HG03575 (cell line): ENCODE measurements at regions not wholly inside any gene's neighbourhood (a gene's known extent, or its start where the extent isn't known, plus 50 kb on each side); places are given as distances from the start of the nearest gene placed in this dataset.
"Not testable (repeated sequence)": the region's sequence is repeated elsewhere in the genome, so short reads cannot be mapped to it uniquely, and the experiment has no call there.

Experiments
- ATAC-seq: cut with Tn5 transposase; IDR thresholded peaks from one replicate; pipeline ENCODE4 v1.9.1; 2021; ENCODE audit not compliant: unreplicated experiment, insufficient number of reproducible peaks, low FRiP score; ENCODE audit errors: extremely low read depth

DNA sequence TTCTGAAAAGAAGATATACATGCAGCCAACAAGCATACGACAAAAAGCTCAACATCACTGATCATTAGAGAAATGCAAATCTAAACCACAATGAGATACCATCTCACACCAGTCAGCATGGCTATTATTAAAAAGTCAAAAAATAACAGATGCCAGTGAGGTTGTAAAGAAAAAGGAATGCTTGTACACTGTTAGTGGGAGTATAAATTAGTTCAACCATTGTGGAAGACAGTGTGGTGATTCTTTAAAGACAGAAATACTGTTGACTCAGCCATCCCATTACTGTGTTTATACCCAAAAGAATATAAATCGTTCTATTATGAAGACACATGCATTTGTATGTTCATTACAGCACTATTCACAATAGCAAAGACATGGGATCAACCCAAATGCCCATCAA, 221.1 kb upstream of the GADL1 start:
- not testable (repeated sequence) for ATAC-seq

DNA sequence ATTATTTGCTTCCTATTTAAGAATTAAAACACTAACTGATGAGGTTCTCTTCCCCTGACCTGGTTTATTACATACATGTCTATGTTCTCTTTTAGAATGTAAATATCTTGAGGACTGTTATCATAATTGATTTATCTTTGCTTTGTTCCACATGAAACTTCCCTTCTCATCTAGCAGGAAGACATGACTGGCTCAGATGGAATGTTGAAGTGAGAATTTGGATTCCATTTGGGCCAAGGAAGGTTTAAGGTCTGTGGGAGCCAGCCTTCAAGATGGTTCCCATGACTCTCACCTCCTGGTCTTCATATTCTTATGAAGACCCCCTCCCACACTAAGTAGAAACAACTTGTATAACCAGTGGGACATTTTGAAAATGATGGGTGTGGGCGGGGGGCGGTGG, 222.2 kb upstream of the GADL1 start:
- ATAC-seq = no peak

DNA sequence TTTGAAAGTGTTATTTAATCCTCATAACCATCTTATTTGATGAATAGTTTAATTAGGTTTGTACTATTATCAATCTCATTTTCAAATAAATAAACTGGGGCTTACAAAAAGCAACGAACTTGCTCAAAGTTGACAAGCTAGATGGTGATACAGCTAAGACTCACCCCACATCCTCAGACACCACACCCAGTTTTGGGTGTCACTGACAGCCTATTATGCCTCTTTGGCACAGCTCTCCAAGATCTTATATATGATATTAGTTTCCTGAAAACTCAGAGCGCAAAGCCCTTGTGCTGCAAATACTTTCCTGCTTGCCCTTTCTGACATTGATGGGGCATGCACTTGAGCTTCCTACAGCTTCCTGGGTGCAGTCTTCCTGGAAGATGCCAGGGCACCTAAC, 223.4 kb upstream of the GADL1 start:
- no peak for ATAC-seq

DNA sequence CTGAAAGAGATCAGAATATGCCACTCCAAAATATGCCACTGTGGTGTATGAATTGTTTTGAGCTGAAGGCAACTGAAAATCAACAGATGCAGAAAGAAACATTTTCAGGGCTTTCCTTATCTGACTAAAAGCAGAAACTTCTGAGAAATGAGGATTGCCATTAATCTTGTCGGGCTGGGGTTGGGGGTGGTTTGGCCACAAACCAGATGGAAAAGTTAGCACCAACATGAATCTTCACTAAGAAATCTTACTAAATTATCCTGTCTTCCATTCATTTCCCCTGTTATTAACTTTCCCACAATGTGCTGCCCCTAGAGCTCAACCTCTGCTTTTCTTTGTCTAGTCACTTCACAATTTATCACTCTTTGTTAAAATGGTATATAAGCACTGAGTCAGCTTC, 229.9 kb upstream of the GADL1 start:
- no peak for ATAC-seq

DNA sequence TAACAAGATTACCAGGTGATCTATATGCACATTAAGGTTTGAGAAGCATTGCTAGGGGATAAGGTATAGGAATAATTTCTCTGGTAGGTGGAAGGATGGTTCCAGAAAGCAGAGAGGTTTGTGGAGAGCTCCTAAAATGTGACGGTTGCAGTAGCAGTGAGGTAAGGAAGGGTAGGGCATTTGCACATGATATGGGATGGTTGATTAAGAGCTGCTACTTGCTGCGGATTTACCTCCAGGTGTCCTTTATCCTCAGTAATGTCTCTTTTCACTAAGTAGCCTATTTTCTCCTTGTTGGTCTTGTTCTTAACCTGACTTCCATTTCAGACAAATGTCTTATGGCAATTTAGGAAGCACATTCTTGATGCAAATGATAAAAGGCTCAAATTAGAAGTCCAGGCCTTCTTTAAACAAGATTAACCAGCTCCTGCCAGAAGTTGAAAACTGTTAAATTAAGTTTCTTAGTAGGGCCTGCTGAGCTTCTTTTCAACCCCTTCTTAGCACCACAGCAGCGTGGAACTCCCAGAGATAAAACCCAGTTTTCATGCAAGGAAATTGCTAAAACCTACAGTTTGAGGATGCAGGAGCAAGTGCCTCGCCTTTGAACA, 231.1 kb upstream of the GADL1 start:
- ATAC-seq = no peak

DNA sequence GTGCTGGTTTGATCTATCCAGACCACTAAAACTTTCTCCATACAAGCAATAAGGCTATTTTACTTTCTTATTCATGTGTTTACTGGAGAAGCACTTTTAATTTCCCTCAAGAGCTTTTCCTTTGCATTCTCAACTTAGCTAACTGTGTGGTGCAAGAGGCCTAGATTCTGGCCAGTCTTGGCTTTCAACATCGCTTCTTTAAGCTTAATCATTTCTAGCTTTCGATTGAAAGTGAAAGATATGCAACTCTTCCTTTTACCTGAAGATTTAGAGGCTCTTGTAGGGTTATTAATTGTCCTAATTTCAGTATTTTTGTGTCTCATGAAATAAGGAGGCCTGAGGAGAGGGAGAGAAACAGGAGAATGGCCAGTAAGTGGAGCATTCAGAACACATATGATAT, 234.8 kb upstream of the GADL1 start:
- peak; percentile 37 for ATAC-seq

DNA sequence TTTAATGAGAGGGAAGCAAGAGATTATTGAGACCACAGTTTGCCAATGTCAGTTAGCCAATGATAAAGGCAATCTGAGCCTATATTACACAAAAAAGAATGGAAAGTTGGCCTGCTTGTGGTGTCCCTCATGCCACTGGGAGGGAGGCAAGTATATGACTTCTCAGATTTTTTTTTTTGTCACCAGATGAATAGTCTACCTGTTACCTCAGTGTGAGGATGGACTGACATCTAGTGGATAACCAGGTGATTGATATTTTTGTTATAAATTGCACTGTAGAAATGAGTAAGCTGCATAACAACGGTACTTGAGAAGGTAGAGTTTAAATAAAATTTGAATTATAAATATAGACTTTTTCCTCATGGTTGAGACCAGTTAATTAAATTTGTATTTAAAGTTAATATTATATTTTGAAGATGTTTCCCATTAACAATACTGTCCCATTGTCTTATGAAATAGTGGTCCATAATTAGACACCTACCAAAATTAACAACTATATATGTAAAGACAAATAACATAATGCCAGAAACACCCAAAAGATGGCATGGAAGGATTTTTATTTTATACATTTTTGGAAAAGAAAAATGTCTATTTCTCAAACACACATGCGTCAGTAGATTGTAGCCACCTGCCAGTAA, 237.8 kb upstream of the GADL1 start:
- ATAC-seq = no peak

DNA sequence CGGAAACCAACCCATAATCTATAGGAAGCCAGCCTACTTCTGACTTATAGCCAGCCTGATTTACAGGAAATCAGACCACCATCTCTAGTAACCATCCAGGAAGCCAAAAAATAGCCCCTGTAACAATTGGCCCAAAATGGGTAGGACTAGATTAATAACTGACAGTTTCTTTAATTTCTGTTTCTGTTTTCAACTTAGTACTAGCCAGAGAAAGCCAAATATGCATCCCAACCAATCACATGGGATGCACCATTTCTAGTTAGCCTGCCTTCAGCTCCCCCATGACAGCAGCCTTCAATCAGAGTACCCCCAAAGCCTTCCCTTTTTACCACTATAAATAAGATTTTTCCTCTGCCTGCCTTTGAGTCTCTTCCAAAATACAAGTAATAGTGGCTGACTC, 239.1 kb upstream of the GADL1 start:
- no peak for ATAC-seq

DNA sequence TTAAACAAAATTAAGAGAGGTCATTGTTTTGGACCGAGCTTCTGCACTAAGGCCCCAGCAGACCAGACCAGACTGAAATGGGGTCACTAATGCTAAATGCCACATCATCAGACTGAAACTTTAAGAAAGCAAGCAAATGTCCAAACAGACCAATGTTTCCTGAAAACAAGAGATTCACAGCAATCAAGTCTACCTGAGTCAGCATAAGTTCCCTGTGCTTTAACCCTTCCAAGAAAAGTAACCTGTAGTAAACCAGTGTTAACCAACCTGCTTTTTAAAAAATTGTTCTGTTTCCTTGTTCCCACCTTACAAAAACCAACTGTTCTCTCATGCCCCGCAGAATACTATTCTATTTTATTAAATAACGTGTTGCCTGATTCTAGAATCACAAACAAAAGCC, 241.1 kb upstream of the GADL1 start:
- no peak for ATAC-seq

DNA sequence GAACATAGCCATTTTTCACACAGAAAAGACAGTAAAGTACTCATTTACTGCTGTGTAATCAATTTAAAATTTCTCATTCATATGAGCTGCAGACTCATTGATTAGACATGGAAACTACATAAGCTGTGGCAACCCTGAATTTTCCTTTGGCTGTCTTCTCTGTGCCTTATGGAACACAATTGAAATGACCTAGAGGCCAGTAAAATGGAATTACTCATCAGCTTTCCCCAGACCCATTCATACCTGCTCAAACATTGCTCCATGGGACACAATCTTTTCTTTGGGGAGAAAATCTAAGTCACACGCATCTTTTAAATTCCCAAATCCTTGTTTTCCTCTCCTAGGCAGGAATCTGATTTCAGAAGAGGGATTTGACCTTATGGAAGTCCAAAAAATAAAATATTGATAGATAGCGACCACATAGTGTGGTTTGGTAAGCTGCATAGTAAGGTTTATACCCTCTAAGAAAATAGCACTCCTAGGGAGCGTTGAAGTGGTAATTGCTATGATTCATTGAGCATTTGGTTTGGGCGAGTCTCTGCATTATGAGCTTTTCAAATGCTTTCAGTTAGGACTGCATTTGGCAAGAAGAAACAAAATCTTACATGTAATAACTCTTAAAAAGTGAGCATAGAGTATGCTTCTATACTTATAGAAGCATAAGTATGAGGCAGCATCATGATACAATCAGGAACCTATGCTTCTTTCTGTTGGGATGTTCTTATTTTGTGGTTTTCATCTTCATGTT, 243.4 kb upstream of the GADL1 start:
- ATAC-seq = no peak

DNA sequence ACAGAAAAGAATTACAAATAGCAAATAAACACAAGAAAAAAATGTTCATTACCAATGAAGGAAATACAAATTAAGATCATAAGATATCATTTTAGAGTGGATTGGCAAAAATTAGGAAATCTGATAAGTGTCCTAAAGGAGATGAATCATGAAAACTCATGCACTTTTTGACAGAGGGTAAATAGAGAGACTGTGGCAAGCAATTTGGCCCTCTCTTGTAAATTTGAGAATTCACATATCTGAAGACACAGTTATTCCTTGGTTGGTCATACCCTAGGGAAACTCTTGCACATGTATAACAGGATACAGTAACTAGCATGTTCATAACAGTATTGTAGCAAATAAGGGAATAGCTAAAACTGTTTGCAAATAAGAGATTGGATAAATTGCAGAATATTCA, 246.0 kb upstream of the GADL1 start:
- ATAC-seq = no peak

DNA sequence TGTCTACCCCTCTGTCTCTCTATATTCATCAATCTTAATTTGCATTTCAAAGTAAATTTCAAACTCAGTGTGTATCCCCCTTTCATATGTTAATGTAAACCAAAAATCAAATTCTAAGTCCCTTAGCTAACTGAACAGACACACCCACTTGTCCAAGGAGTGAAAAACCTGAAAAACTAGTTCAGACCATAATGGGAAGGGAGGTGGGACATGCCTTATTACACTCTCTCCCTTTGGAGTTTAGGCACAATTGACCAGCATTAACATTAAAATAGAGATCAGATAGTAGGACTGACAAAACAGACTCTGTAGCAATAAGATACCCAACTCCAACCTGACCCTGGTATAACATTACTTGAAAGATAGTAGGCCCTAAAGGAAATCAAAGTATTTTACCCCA, 247.7 kb upstream of the GADL1 start:
- no peak for ATAC-seq

DNA sequence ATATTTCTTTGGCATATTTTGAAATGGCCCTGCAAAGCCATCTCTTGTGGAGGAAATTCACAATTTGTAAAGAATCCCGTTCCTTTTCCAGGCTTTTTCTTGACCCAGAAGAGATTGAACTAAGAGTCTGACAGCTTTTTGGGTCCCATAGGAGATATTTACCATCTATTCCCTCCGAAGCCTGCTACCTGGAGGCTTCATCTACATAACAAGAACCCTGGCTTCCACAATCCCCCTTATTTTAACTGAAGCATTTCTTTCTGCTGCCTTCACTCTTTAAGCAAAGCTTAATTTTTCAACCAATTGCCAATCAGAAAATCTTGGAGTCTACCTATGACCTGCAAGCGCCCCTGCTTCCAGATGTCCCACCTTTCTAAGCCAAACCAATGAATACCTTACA, 248.1 kb upstream of the GADL1 start:
- ATAC-seq = no peak

DNA sequence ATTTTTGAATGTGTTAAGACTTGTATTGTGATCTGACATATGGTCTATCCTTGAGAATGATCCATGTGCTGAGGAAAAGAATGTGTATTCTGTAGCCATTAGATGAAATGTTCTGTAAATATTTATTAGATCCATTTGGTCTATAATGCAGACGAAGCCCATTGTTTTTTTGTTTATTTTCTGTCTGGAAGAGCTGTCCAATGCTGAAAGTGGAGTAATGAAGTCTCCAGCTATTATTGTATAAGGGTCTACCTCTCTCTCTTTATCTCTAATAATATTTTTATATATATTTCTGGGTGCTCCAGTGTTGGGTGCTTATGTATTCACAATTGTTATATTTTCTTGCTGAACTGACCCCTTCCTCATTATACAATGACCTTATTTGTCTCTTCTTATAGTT, 250.6 kb upstream of the GADL1 start:
- ATAC-seq = no peak

DNA sequence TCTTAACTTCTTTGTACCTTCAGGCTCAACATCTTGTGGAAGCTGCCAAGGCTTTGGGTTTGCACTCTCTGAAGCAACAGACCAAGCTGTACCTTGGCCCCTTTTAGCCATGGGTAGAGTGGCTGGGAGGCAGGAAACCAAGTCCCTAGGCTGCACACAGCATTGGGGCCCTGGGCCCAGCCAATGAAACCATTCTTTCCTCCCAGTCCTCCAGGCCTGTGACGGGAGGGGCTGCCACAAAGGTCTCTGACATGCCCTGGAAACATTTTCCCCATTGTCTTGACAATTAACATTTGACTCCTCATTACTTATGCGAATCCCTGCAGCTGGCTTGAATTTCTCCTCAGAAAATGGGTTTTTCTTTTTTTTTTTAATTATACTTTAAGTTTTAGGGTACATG, 253.1 kb upstream of the GADL1 start:
- no peak for ATAC-seq

DNA sequence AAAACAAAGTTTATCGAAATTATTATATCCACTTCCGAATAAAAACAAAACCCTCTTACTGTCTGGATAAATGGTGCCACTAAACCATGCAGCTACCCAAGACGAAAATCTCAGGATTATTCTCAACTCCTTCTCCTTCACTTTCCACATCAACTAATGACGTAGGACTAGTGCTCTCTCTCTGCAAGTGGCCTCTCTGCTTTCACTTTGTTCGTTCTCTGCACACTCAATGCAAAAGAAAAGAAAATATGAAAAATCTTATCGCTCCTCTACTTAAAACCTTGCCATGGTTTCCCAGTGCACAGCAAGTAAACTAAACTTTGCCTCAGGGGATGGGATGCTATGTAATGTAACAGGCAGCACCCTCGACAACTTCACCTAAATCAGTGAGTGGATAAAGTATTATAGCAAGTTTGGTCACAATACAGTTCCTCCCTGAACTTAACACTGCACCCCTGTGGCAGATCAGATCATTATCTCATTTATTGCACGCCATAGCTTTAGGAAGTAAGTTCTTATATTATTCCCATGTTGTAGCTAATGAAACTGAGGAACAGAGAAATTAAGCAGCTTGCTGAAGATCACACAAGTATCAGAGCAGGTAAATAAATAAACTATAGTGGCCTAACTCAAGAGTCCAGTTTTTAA, 262.7 kb upstream of the GADL1 start:
- no peak for ATAC-seq

DNA sequence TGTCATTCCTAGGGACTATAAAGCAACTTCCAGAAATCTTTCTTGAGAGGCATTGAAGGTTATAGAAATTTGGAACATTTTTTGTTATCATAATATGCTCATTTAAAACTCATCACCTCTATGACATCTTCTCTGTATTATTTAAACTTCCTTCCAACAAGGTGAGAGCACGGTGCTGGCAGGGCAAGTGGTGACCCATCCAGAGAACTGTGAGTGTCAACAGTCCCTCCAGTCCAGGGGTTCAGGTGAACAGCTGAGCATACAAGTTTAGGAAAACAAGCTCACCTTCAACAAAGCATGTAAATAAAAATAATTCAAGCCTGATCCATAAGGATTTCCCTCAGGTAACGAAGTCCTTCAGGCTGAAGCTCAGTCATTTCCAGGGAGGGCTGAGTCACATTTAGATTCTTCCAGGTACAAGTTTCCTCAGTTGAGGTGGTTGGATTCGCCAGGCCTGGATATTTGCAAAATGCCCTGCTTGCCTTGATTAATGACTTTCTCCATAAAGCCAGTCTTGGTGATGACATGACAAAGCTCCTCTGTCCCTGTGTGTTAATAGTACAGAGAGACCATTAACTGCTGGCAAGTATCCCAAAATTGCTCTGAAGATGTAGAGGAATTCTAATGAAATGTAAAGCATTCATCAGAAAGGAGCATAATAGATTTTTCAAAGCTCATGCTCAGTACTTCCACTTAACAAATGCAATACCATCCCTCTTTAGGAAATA, 263.6 kb upstream of the GADL1 start:
- no peak for ATAC-seq

DNA sequence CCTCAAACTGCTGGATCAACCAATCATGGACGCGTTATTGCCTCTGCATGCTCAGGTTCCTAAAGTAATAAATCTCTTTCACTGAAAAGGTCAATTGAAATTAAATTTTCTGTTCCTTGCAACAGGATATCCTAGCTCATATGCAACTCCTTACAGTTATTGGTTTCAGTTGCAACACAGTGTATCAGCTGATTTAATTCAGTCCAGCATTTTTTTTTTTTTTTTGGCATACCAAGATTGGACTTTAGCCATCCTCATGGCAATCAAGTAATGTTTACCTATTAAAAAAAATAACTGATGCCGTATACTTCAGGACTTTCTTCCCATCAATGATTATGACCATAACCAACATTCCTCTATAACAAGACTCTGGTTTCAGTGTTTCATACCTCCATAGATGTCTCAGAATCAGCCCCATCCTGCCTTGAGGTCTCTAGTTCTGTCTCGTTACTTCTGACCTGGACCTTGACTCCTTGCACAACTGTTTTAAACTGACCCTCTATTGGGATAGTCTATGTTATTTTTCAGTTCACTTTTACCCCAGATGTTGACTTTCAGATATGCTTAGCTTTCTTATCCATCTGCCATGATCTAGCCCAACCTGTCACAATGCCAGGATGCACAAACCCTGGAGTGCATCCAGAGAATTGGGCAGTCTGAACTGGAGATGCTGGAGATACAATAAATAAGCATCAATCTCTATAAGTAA, 265.0 kb upstream of the GADL1 start:
- no peak for ATAC-seq

DNA sequence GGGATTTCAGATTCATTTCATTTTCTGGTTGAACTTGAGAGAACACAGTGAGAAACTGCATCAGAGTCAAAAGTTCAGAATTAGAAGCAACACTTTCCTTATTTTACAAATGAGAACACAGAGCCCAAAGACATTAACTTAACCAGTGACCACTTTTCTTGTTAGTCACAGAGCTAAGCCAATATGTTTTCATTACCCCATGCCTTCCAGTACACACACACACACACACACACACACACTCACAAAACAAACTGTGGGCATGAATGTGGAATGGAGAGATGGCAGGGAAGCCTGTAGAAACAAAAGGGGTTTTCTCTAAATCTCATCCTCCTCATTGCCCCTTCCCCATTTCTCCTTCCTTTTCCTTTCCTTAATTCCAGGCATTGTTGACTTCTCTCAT, 267.4 kb upstream of the GADL1 start:
- ATAC-seq = no peak
